Karpas-422 (cell line): ENCODE measurements at regions not wholly inside any gene's neighbourhood (a gene's known extent, or its start where the extent isn't known, plus 50 kb on each side); places are given as distances from the start of the nearest gene placed in this dataset.

Source experiments
- DNase-seq: peaks from one replicate; pipeline ENCODE4 v3.0.0-alpha.2; 2015
- H2AFZ ChIP-seq: fragments of 200-600 bp; sonication (generic); 2 replicates; pipeline ENCODE4 v1.6.1; 2014; ENCODE audit warnings: antibody characterized with exemption, low read length, mixed read lengths
- H3K27ac ChIP-seq: fragments of 200-600 bp; sonication (generic); 2 replicates; pipeline ENCODE4 v1.5.1; 2014; ENCODE audit warnings: mild to moderate bottlenecking, low read length, moderate library complexity
- H3K27me3 ChIP-seq: fragments of 200-600 bp; sonication (generic); 2 replicates; pipeline ENCODE4 v1.6.1; 2014; ENCODE audit warnings: low read length, mixed read lengths
- H3K36me3 ChIP-seq: fragments of 200-600 bp; sonication (generic); 2 replicates; pipeline ENCODE4 v1.6.1; 2014; ENCODE audit warnings: low read length, mixed read lengths; ENCODE audit not compliant: insufficient read depth
- H3K4me1 ChIP-seq: fragments of 200-600 bp; sonication (generic); 2 replicates; pipeline ENCODE4 v1.6.1; 2014; ENCODE audit warnings: mild to moderate bottlenecking, low read length, mixed read lengths
- H3K4me2 ChIP-seq: fragments of 200-600 bp; sonication (generic); 2 replicates; pipeline ENCODE4 v1.6.1; 2014; ENCODE audit warnings: low read length, low read depth, mild to moderate bottlenecking; ENCODE audit not compliant: poor library complexity, severe bottlenecking
- H3K4me3 ChIP-seq: fragments of 200-600 bp; sonication (generic); 2 replicates; pipeline ENCODE4 v1.5.1; 2014; ENCODE audit warnings: mild to moderate bottlenecking, antibody characterized with exemption, low read length, mixed read lengths
- H3K79me2 ChIP-seq: fragments of 200-600 bp; sonication (generic); 2 replicates; pipeline ENCODE4 v1.6.1; 2014; ENCODE audit warnings: mild to moderate bottlenecking, low read length, mixed read lengths
- H3K9ac ChIP-seq: fragments of 200-600 bp; sonication (generic); 2 replicates; pipeline ENCODE4 v1.6.0; 2014; ENCODE audit warnings: low read length
- H3K9me2 ChIP-seq: fragments of 200-600 bp; sonication (generic), shearing (Covaris generic); replicated peaks from 2 replicates; pipeline ENCODE4 v1.6.0; 2014; ENCODE audit warnings: mild to moderate bottlenecking, low read length, moderate library complexity; ENCODE audit not compliant: insufficient read depth
- H3K9me3 ChIP-seq: fragments of 300-700, 200-600 bp; sonication (generic); 2 replicates; pipeline ENCODE4 v1.6.1; 2014; ENCODE audit warnings: low read length, mixed read lengths
- H4K20me1 ChIP-seq: fragments of 200-600 bp; sonication (generic); 2 replicates; pipeline ENCODE4 v1.6.1; 2014; ENCODE audit warnings: mild to moderate bottlenecking, antibody characterized with exemption, low read length, low read depth; ENCODE audit not compliant: insufficient read depth

DNA sequence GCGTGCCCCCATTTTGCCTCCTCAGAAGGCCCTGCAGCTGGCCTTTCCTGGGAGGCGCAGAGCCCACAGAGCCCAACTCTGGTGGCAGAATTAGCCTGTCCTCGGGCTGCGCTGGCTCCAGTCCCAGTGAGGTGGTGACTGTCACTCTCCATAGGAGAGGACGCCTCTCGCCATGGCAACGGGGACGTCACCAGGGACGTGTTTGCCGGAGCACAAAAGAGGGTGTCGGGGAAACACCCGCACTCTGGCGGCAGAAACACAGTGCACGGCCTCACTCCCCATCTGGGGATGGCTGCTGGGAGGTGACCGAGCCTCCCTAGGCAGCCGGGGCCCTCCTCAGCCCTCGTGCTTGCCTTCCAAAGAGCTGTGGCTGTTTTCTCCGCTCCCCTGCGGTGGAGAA, 50.2 kb upstream of the NCOR2 start:
- no peaks in the 10 kb centered on the region for H3K79me2 ChIP-seq
- no peaks in the 10 kb centered on the region for H3K36me3 ChIP-seq
- peaks cover 4% of the 10 kb centered on the region; the same call in 1 of the 2 replicates for H3K4me1 ChIP-seq
- H2AFZ ChIP-seq, result no peak overlapping the region
- H3K9me2 ChIP-seq, result no peaks in the 10 kb centered on the region
- H3K27me3 ChIP-seq, result 0 out of 2 replicates have a peak, but pooled peaks cover 2% of the 10 kb centered on the region
- H3K4me2 ChIP-seq, result no peak overlapping the region
- H3K4me3 ChIP-seq, result no peak overlapping the region
- H3K27ac ChIP-seq, result no peak overlapping the region
- H3K9ac ChIP-seq, result no peak overlapping the region
- no peaks in the 10 kb centered on the region for H3K9me3 ChIP-seq
- DNase-seq, result no peak
- H4K20me1 ChIP-seq, result no peaks in the 10 kb centered on the region
